Small intestine (tissue), 7 donors: ENCODE measurements at regions not wholly inside any gene's neighbourhood (a gene's known extent, or its start where the extent isn't known, plus 50 kb on each side); places are given as distances from the start of the nearest gene placed in this dataset.

Experiments used
- DNase-seq, 2 donors: peaks; one replicate each; pipeline versions ENCODE4 v3.0.0 to v3.0.0-alpha.2; 2013
- FAIRE-seq: peaks from 2 replicates; lab custom pipeline; 2012; peaks lifted over from hg19 to GRCh38; lab: Jason Lieb, UNC
- H3K27ac ChIP-seq, 3 donors: one replicate each; pipeline ENCODE4 v1.5.1; 2013; ENCODE audit warnings: low read length in 2 of 3, mild to moderate bottlenecking in 2 of 3, control low read depth in 1 of 3, inconsistent platforms in 1 of 3, low read depth in 1 of 3, moderate library complexity in 1 of 3
- H3K27me3 ChIP-seq, 3 donors: one replicate each; pipeline ENCODE4 v1.6.1; 2013; ENCODE audit warnings: low read length in 3 of 3, inconsistent platforms in 1 of 3; ENCODE audit not compliant: control insufficient read depth in 3 of 3, insufficient read depth in 3 of 3
- H3K36me3 ChIP-seq, 3 donors: one replicate each; pipeline ENCODE4 v1.6.1; 2013; ENCODE audit warnings: low read length in 3 of 3, inconsistent platforms in 1 of 3, low read depth in 1 of 3, mild to moderate bottlenecking in 1 of 3, moderate library complexity in 1 of 3; ENCODE audit not compliant: control insufficient read depth in 3 of 3, insufficient read depth in 2 of 3
- H3K4me1 ChIP-seq, 3 donors: one replicate each; pipeline ENCODE4 v1.6.1; 2013; ENCODE audit warnings: low read length in 2 of 3, inconsistent platforms in 1 of 3, low read depth in 1 of 3, mild to moderate bottlenecking in 1 of 3, moderate library complexity in 1 of 3; ENCODE audit not compliant: control insufficient read depth in 3 of 3, insufficient read depth in 2 of 3
- H3K4me3 ChIP-seq, 3 donors: one replicate each; pipeline ENCODE4 v1.5.1; 2013; ENCODE audit warnings: low read length in 3 of 3, control low read depth in 1 of 3, inconsistent platforms in 1 of 3, low read depth in 1 of 3, mild to moderate bottlenecking in 1 of 3, moderate library complexity in 1 of 3
- H3K9me3 ChIP-seq, 2 donors: one replicate each; pipeline ENCODE4 v1.6.1; 2013; ENCODE audit warnings: low read depth in 1 of 2, low read length in 1 of 2; ENCODE audit not compliant: control insufficient read depth in 2 of 2, insufficient read depth in 1 of 2
- WGBS, 3 donors: extraction: QIAGEN DNeasy Blood & Tissue Kit; methylation state at CpG; one replicate each; pipeline ENCODE4 v1.1.7; 2013; 5-methylcytosine and 5-hydroxymethylcytosine counted together
- donor health status: healthy with polysubstance abuse.
- donor health status: control.
- donor health status: control.
- donor health status: Bipolar disorder and iron deficiency.
- donor health status: healthy.

GRCh38 chr9:1712861-1713450, 302.2 kb upstream of the SMARCA2 start:
- no peak overlapping the region for H3K27ac ChIP-seq
- H3K9me3 ChIP-seq: no peaks in the 10 kb centered on the region
- FAIRE-seq (no peak), DNase-seq (no peak)
- peaks cover 0 to 4% (median 0%) of the 10 kb centered on the region in 3 donors for H3K27me3 ChIP-seq
- H3K4me1 ChIP-seq: no peaks in the 10 kb centered on the region
- 64 to 66% (median 65%) methylated on average over 6 of the region's 6 CpGs for WGBS, 3 donors
- no peaks in the 10 kb centered on the region for H3K36me3 ChIP-seq
- no peak overlapping the region for H3K4me3 ChIP-seq

- WGBS, 3 donors: 70 to 90% (median 89%) methylated on average over 3 of the region's 3 CpGs
- no peaks in the 10 kb centered on the region for H3K9me3 ChIP-seq
- H3K27me3 ChIP-seq: peaks cover 0 to 4% (median 0%) of the 10 kb centered on the region in 3 donors
- DNase-seq: no peak
- no peaks in the 10 kb centered on the region for H3K4me1 ChIP-seq
- no peak for FAIRE-seq
- H3K27ac ChIP-seq: no peak overlapping the region
- no peaks in the 10 kb centered on the region for H3K36me3 ChIP-seq
- no peak overlapping the region for H3K4me3 ChIP-seq
Measured at GRCh38 chr9:1713841-1714240, 301.3 kb upstream of the SMARCA2 start.

- Histone ChIP-seq H3K27ac (no peak overlapping the region), H3K36me3 (no peaks in the 10 kb centered on the region), H3K4me1 (no peaks in the 10 kb centered on the region), H3K9me3 (no peaks in the 10 kb centered on the region), H3K27me3 (peaks cover 0 to 4% (median 0%) of the 10 kb centered on the region in 3 donors), H3K4me3 (no peak overlapping the region)
- FAIRE-seq (no peak), DNase-seq (no peak)
- 43 to 73% (median 44%) methylated on average over 2 of the region's 2 CpGs for WGBS, 3 donors
Measured at GRCh38 chr9:1717882-1718281, 297.3 kb upstream of the SMARCA2 start.

GRCh38 chr9:1718836-1719235, 296.3 kb upstream of the SMARCA2 start:
- Histone ChIP-seq H3K36me3 (no peaks in the 10 kb centered on the region), H3K9me3 (no peaks in the 10 kb centered on the region), H3K27ac (no peak overlapping the region), H3K4me1 (no peaks in the 10 kb centered on the region), H3K27me3 (no peaks in the 10 kb centered on the region), H3K4me3 (no peak overlapping the region)
- DNase-seq (no peak), FAIRE-seq (no peak)
- 62 to 80% (median 75%) methylated on average over 3 of the region's 3 CpGs for WGBS, 3 donors

GRCh38 chr9:1721196-1721595, 294.0 kb upstream of the SMARCA2 start:
- Histone ChIP-seq H3K9me3 (no peaks in the 10 kb centered on the region), H3K4me1 (no peaks in the 10 kb centered on the region), H3K27ac (no peak overlapping the region), H3K36me3 (no peaks in the 10 kb centered on the region), H3K4me3 (no peak overlapping the region), H3K27me3 (no peaks in the 10 kb centered on the region)
- WGBS, 3 donors: 9 to 55% (median 27%) methylated on average over 4 of the region's 4 CpGs
- FAIRE-seq: no peak
- DNase-seq: peak in 1 of 2 donors; percentile 16

GRCh38 chr9:1722404-1722803, 292.7 kb upstream of the SMARCA2 start:
- no peaks in the 10 kb centered on the region for H3K4me1 ChIP-seq
- no peaks in the 10 kb centered on the region for H3K27me3 ChIP-seq
- no peaks in the 10 kb centered on the region for H3K36me3 ChIP-seq
- WGBS, 3 donors: 67 to 91% (median 76%) methylated on average over 1 of the region's 1 CpG
- H3K9me3 ChIP-seq: no peaks in the 10 kb centered on the region
- peak; percentile 2 to 7 for DNase-seq
- H3K27ac ChIP-seq: no peak overlapping the region
- FAIRE-seq: no peak
- H3K4me3 ChIP-seq: no peak overlapping the region

DNA sequence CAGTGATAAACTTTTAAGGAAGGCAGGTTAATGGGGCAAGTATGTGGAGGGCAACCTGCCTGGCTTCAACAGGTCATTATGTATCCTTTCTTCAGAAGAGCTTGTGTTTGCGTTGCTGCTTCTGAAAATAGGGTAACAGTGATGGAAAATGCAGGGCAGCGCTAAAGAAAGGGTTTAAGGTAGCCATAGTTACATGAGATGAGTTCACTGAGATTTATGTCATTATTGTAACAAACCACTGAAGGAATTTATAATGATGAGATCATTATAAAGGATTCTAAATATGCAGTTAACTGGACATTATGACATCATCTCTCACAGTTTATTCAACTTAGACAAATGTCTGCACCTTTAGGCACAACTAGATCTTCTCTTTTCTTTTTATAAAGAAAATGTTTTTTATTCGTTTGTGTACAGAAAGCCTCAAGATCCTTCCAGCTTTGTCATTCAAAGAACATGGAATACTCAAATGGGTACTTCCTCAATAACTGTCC, 291.6 kb upstream of the SMARCA2 start:
- Histone ChIP-seq H3K27me3 (no peaks in the 10 kb centered on the region), H3K4me1 (no peaks in the 10 kb centered on the region), H3K9me3 (no peaks in the 10 kb centered on the region), H3K36me3 (no peaks in the 10 kb centered on the region), H3K27ac (no peak overlapping the region), H3K4me3 (no peak overlapping the region)
- WGBS, 3 donors: 71 to 85% (median 85%) methylated on average over 3 of the region's 3 CpGs
- DNase-seq: no peak
- FAIRE-seq: no peak

- no peak for FAIRE-seq
- WGBS, 3 donors: 61 to 80% (median 75%) methylated on average over 4 of the region's 4 CpGs
- DNase-seq: no peak
Measured at GRCh38 chr9:1726993-1727759, 288.0 kb upstream of the SMARCA2 start.

More at GRCh38 chr9:1726993-1727759, 288.0 kb upstream of the SMARCA2 start:
- Histone ChIP-seq H3K36me3 (no peaks in the 10 kb centered on the region), H3K27ac (no peak overlapping the region), H3K4me3 (no peak overlapping the region), H3K27me3 (no peaks in the 10 kb centered on the region), H3K9me3 (no peaks in the 10 kb centered on the region), H3K4me1 (no peaks in the 10 kb centered on the region)
